Ascending aorta (tissue), 2 donors: ENCODE measurements at regions not wholly inside any gene's neighbourhood (a gene's known extent, or its start where the extent isn't known, plus 50 kb on each side); places are given as distances from the start of the nearest gene placed in this dataset.

Source experiments
- DNase-seq, 2 donors: peaks; one replicate each; pipeline ENCODE4 v3.0.0-alpha.2; 2019; ENCODE audit warnings: low spot score in 2 of 2
- H3K27ac ChIP-seq, 2 donors: fragments of 200-600 bp; sonication (generic); one replicate each; pipeline ENCODE4 v1.5.1; 2016 to 2017; ENCODE audit warnings: mild to moderate bottlenecking in 1 of 2
- H3K27me3 ChIP-seq: fragments of 200-600 bp; sonication (generic); one replicate; pipeline ENCODE4 v1.5.1; 2017
- H3K36me3 ChIP-seq, 2 donors: fragments of 200-600 bp; sonication (generic); one replicate each; pipeline ENCODE4 v1.5.1; 2016
- H3K4me1 ChIP-seq, 2 donors: fragments of 200-600 bp; sonication (generic); one replicate each; pipeline ENCODE4 v1.5.1; 2016 to 2017; ENCODE audit warnings: mild to moderate bottlenecking in 1 of 2
- H3K4me3 ChIP-seq, 2 donors: fragments of 200-600 bp; sonication (generic); one replicate each; pipeline ENCODE4 v1.5.1; 2016 to 2017; ENCODE audit warnings: mild to moderate bottlenecking in 1 of 2
- H3K9me3 ChIP-seq, 2 donors: fragments of 200-600 bp; sonication (generic); one replicate each; pipeline ENCODE4 v1.5.1; 2016
- CTCF ChIP-seq, 3 experiments: fragments of 200-600 bp in 2 of 3; fragments of 450-650 bp in 1 of 3; sonication (generic) in 2 of 3; IDR thresholded peaks; one replicate each; pipeline ENCODE4 v1.5.1; 2016 to 2019; ENCODE audit warnings: antibody characterized with exemption in 3 of 3, mild to moderate bottlenecking in 1 of 3, moderate library complexity in 1 of 3
- intact Hi-C: fragments of 100-400 bp; cut with DNase I; formaldehyde crosslinking; loops from one replicate; pipeline ENCODE4 v1.15.1; 2023

DNA sequence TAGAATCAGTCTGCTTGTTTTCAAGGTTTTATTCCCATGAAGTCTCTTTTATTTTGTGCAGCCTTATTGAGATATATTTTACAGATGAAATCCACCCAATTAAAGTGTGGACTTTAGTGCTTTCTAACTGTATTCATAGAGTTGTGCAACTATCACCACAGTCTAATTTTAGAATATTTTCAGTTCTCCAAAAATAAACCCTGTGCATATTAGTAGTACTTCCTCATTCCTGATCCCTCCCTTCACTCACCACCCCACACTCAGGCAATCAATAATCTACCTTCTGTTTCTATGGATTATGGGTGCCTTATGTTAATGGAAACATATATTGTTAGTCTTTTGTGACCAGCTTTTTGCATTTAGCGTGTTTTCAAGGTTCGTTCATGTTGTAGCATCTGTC, 185.7 kb upstream of the TMEM72 start:
- no peak for DNase-seq
- peaks cover 3 to 20% of the 10 kb centered on the region in 2 donors for H3K4me1 ChIP-seq
- H3K9me3 ChIP-seq = peaks cover 0 to 3% of the 10 kb centered on the region in 2 donors
- intact Hi-C loops = no loop called here
- no peak for TF ChIP-seq CTCF (IDR thresholded peaks at IDR 0.05)
- H3K27me3 ChIP-seq = no peaks in the 10 kb centered on the region
- peak overlapping the region; percentile 22 to 36 for H3K27ac ChIP-seq
- no peak overlapping the region for H3K4me3 ChIP-seq
- H3K36me3 ChIP-seq = no peaks in the 10 kb centered on the region

DNA sequence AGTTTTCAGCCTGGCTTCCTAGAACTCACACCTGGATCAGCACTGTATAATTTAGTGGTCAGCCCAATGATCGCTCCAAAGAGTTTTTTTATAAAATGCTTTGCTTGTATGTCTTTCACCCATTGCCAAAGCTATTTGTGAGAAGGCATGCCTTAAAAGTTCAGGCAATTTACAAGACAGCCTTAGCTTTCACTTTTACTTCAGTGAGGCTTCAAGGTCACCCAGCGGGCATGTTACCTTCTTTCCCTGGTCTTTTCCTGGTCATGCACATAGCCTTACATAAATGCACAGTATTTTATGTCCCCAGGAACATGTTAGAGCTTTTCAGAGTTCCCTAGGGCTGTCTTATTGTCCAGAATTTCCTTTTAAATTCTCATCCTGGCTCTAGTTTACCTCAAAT, 179.9 kb upstream of the TMEM72 start:
- Histone ChIP-seq H3K4me1 (no peaks in the 10 kb centered on the region), H3K4me3 (no peak overlapping the region), H3K27ac (no peak overlapping the region), H3K27me3 (no peaks in the 10 kb centered on the region), H3K36me3 (no peaks in the 10 kb centered on the region), H3K9me3 (peaks cover 0 to 3% of the 10 kb centered on the region in 2 donors)
- no peak for DNase-seq
- intact Hi-C loops = no loop called here
- TF ChIP-seq CTCF (IDR thresholded peaks at IDR 0.05) = no peak

DNA sequence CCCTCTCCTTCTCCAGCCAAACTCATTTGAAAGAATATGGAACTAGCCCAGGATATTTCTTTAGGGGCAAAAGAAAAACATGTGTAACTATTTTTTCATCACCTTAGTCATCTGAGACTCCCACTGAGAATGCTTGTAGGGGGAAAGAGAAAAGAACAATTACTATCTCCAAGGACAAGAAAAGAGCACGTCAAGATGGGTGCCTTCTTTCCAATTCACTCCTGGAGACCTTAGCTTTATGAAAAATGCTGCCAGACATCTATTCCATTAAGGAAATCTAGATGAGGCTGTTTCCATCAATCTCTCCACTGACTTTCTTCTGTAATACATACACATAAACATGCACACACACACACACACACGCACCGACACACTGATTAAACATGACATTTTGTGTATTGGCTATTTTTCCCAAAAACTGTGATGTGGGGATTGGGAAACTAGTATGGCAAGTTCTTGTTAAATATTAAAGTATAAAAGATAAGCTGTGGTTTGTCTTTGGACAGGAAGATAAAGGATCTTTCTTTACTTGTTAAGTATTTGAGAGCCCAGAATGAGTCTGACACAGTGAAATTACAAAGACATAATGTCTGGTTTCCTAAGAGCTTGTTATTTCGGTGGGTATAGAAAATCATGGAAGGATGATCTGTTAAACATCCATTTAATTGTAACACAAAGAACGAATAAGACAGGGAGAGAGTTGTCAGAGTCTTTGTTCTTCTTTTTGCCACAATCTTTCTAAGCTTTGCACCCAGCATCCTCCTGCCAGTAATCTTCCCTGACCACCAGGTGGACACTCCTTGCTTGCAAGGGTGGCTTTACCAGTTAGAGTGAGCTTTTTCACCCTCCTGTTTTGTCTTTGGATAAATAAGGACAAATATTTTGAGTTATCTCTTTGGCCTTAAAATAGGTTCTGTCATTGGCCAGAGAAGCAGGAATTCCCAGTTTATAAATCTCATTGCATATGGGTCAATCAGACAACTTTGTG, 177.3 kb upstream of the TMEM72 start:
- H3K36me3 ChIP-seq = no peaks in the 10 kb centered on the region
- no peak overlapping the region for H3K4me3 ChIP-seq
- H3K4me1 ChIP-seq = no peaks in the 10 kb centered on the region
- DNase-seq = no peak
- H3K27me3 ChIP-seq = no peaks in the 10 kb centered on the region
- no peak for TF ChIP-seq CTCF (IDR thresholded peaks at IDR 0.05)
- no peaks in the 10 kb centered on the region for H3K9me3 ChIP-seq
- intact Hi-C loops = no loop called here
- no peak overlapping the region for H3K27ac ChIP-seq

DNA sequence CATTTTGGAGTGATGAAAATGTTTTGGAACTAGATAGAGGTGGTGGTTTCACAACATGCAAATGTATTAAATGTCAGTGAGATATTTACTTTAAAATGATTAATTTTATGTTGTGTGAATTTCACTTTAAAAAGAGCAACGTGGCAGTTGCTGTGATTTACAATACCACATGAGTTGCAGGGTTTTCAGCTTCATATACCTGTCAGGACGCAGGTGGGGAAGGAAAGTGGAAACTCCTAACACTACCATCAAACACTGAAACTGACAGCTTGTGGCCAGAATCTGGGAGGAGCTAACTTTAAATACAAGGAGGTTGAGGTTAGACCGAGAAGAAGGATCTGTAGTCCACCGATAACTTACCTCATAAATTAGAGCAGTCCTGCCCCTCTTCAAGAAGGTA, 168.9 kb upstream of the TMEM72 start:
- DNase-seq = no peak
- Histone ChIP-seq H3K4me1 (no peaks in the 10 kb centered on the region), H3K4me3 (no peak overlapping the region), H3K36me3 (no peaks in the 10 kb centered on the region), H3K27ac (no peak overlapping the region), H3K27me3 (no peaks in the 10 kb centered on the region), H3K9me3 (no peaks in the 10 kb centered on the region)
- intact Hi-C loops = no loop called here
- TF ChIP-seq CTCF (IDR thresholded peaks at IDR 0.05) = no peak

DNA sequence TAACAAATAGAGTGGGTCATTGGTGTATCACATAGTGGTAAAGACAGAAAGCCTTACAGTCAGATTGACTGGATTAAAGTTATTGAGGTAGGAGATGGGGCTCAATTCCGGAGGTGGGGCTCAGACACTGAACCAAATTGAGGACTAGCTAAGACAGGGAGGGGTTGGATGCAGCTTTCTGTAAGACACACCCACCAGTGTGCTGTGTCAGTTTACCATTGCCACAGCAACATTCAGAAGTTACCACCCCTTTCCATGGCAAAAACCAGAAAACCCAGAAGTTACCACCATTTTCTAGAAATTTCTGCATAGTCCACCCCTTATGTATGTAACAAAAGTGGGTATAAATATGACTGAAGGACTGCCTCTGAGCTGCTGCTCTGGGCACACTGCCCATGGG, 167.6 kb upstream of the TMEM72 start:
- Histone ChIP-seq H3K4me1 (no peaks in the 10 kb centered on the region), H3K4me3 (no peak overlapping the region), H3K9me3 (no peaks in the 10 kb centered on the region), H3K27me3 (no peaks in the 10 kb centered on the region), H3K36me3 (no peaks in the 10 kb centered on the region), H3K27ac (no peak overlapping the region)
- intact Hi-C loops = no loop called here
- DNase-seq = no peak
- no peak for TF ChIP-seq CTCF (IDR thresholded peaks at IDR 0.05)
